ENCODE measurements at regions not wholly inside any gene's neighbourhood (a gene's known extent, or its start where the extent isn't known, plus 50 kb on each side); places are given as distances from the start of the nearest gene placed in this dataset.

GRCh38 chr5:82720213-82721086, 356.7 kb downstream of the TMEM167A start:
- intact Hi-C loops (cut with micrococcal nuclease), result no loop called here
- FAIRE-seq, result no peak
- TF ChIP-seq SMAD2 (IDR thresholded peaks at IDR 0.05; ENCODE audit: low read depth, low read length) (no peak), KLF6 (CRISPR knock-in tag; IDR thresholded peaks at IDR 0.05; ENCODE audit: borderline replicate concordance) (no peak), AFF1 (IDR thresholded peaks at IDR 0.05; ENCODE audit: low read depth in 1 of 2, partially characterized antibody in 2 of 2) (no peak), ELK3 (CRISPR knock-in tag; IDR thresholded peaks at IDR 0.05) (no peak), NONO (IDR thresholded peaks at IDR 0.05; ENCODE audit: low read depth in 2 of 2, low read length in 1 of 2) (no peak), ZNF512 (tag; IDR thresholded peaks at IDR 0.05) (no peak), RUNX1 (IDR thresholded peaks at IDR 0.05; ENCODE audit: low read depth) (no peak), ZNF699 (CRISPR knock-in tag; IDR thresholded peaks at IDR 0.05; ENCODE audit: insufficient replicate concordance) (no peak), USF2 (CRISPR knock-in tag; IDR thresholded peaks at IDR 0.05) (no peak), KAT2B (IDR thresholded peaks at IDR 0.05; ENCODE audit: low read depth, low read length) (no peak), ZNF232 (CRISPR knock-in tag; IDR thresholded peaks at IDR 0.05) (no peak)

More at GRCh38 chr5:82720213-82721086, 356.7 kb downstream of the TMEM167A start:
- no peak for DNase-seq (ENCODE audit: extremely low read depth in 1 of 4, low spot score in 3 of 4)
- no peak overlapping the region for H3K27ac ChIP-seq (ENCODE audit: extremely low read depth, low read depth, low read length)
- H3K4me2 ChIP-seq (ENCODE audit: insufficient read depth, low read length), result no peak overlapping the region
- H3K9me3 ChIP-seq (replicated peaks; ENCODE audit: control insufficient read depth, insufficient read depth, low read depth, low read length), result no peaks in the 10 kb centered on the region
- H3K4me1 ChIP-seq (replicated peaks in 1 of 2; ENCODE audit: control insufficient read depth in 2 of 2, insufficient read depth in 2 of 2, low read length in 2 of 2), result no peaks in the 10 kb centered on the region; a peak in 1 of 5 replicates
- POLR2A ChIA-PET, result interaction anchor here (0.7 kb wide), 1 partner anchor 923 kb away, joined by 3 read pairs; no protein-coding TSS in a partner anchor
- H3K36me3 ChIP-seq (ENCODE audit: control insufficient read depth, insufficient read depth, low read length), result no peaks in the 10 kb centered on the region
- H3K9me1 ChIP-seq (ENCODE audit: control insufficient read depth, insufficient read depth, low read length), result no peaks in the 10 kb centered on the region
- H2AFZ ChIP-seq (ENCODE audit: low read depth, low read length), result no peak overlapping the region
- H3K27me3 ChIP-seq (ENCODE audit: control insufficient read depth in 2 of 2, insufficient read depth in 2 of 2, low read length in 2 of 2), result no peaks in the 10 kb centered on the region
- no peaks in the 10 kb centered on the region for H3K79me2 ChIP-seq (ENCODE audit: control insufficient read depth, insufficient read depth, low read length)
- H4K20me1 ChIP-seq (replicated peaks; ENCODE audit: control insufficient read depth, insufficient read depth, low read length), result no peaks in the 10 kb centered on the region
- no TSS peak for BruUV-seq (replicated peaks)
- no peak overlapping the region for H3K4me3 ChIP-seq
- 1% methylated on average over 6 of the region's 6 CpGs for WGBS (ENCODE audit: insufficient coverage, low coverage, missing lambda C conversion rate)
- CTCF ChIA-PET (ENCODE audit: low intra/inter-chr PET ratio), result no interaction called here
- no peak overlapping the region for H3K9ac ChIP-seq (ENCODE audit: insufficient read depth in 1 of 2, low read depth in 2 of 2, low read length in 2 of 2)
- ATAC-seq, result no peak
- in situ Hi-C loops (cut with MboI), result no loop called here
